ENCODE measurements at regions not wholly inside any gene's neighbourhood (a gene's known extent, or its start where the extent isn't known, plus 50 kb on each side); places are given as distances from the start of the nearest gene placed in this dataset.

DNA sequence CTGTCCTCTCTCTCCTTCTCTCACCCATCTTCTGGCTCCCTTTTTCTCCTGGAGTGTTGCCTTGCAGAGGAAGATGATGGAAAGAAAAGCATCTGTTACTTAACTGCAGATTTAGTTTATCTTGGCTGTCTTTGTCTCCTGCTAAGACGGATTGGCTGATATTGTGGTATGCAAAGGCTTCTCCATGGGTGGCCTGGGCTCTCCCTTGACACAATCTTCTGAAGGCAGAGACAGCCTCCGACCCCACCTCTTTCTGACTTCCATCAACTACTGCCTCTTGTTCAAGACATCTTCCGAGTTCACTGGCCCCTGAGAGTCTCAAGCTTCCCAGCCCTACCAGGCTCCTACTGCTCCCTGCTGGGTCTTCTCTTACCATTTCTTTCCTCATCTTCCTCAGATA, 403.7 kb downstream of the LRRC70 start:
- Mint-ChIP-seq H3K4me1 (ENCODE audit: low read depth, unreplicated experiment) (no peaks in the 10 kb centered on the region), H3K36me3 (ENCODE audit: insufficient read depth, unreplicated experiment) (no peaks in the 10 kb centered on the region), H3K27ac (ENCODE audit: unreplicated experiment) (no peak overlapping the region), H3K9me3 (ENCODE audit: unreplicated experiment) (peaks cover 33% of the 10 kb centered on the region), H3K27me3 (ENCODE audit: insufficient read depth, unreplicated experiment) (no peaks in the 10 kb centered on the region), H3K4me3 (ENCODE audit: unreplicated experiment) (no peak overlapping the region)
- no peaks in the 10 kb centered on the region for H3K27me3 ChIP-seq (replicated peaks; ENCODE audit: control insufficient read depth, insufficient read depth, low read length)
- H3K4me1 ChIP-seq, result no peaks in the 10 kb centered on the region
- H3K36me3 ChIP-seq (ENCODE audit: control insufficient read depth, insufficient read depth, low read length), result no peaks in the 10 kb centered on the region
- POLR2A ChIA-PET, result no interaction called here
- no TSS peak for BruUV-seq (replicated peaks)
- intact Hi-C loops (cut with micrococcal nuclease; ENCODE audit: unreplicated experiment), result no loop called here
- H3K9me3 ChIP-seq, result peaks cover 29% of the 10 kb centered on the region
- CTCF ChIA-PET, result no interaction called here
- no peak for DNase-seq
- TF ChIP-seq, protein P1, sequence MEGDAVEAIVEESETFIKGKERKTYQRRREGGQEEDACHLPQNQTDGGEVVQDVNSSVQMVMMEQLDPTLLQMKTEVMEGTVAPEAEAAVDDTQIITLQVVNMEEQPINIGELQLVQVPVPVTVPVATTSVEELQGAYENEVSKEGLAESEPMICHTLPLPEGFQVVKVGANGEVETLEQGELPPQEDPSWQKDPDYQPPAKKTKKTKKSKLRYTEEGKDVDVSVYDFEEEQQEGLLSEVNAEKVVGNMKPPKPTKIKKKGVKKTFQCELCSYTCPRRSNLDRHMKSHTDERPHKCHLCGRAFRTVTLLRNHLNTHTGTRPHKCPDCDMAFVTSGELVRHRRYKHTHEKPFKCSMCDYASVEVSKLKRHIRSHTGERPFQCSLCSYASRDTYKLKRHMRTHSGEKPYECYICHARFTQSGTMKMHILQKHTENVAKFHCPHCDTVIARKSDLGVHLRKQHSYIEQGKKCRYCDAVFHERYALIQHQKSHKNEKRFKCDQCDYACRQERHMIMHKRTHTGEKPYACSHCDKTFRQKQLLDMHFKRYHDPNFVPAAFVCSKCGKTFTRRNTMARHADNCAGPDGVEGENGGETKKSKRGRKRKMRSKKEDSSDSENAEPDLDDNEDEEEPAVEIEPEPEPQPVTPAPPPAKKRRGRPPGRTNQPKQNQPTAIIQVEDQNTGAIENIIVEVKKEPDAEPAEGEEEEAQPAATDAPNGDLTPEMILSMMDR (IDR thresholded peaks at IDR 0.05; ENCODE audit: insufficient read depth in 1 of 2, low read depth in 1 of 2, low read length in 1 of 2, severe bottlenecking in 1 of 2, unreplicated experiment in 1 of 2), result no peak
- no peak overlapping the region for H3K4me3 ChIP-seq (ENCODE audit: low read depth, low read length)

DNA sequence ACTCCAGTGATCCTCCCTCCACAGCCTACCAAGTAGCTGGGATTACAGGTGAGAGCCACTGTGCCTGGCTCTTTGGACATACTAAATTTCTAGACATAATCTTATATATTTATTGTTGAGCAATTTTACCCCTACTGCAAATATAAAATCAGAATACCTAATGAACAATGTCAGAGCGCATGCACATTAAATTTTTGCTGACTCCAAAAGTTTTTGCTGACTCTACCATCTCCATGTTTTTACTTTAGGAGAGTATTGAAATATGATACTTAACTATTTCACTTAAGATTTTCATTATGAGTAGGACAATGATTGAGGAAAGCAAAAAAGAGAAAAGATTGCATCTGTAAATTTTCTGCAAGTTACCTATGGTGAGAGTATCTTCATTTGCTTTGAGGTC, 402.3 kb downstream of the LRRC70 start:
- Histone ChIP-seq H3K27me3 (replicated peaks; ENCODE audit: control insufficient read depth, insufficient read depth, low read length) (no peaks in the 10 kb centered on the region), H3K9me3 (peaks cover 18% of the 10 kb centered on the region), H3K4me3 (ENCODE audit: low read depth, low read length) (no peak overlapping the region), H3K4me1 (no peaks in the 10 kb centered on the region), H3K36me3 (ENCODE audit: control insufficient read depth, insufficient read depth, low read length) (no peaks in the 10 kb centered on the region)
- TF ChIP-seq, protein P1 (IDR thresholded peaks at IDR 0.05; ENCODE audit: insufficient read depth in 1 of 2, low read depth in 1 of 2, low read length in 1 of 2, severe bottlenecking in 1 of 2, unreplicated experiment in 1 of 2), result no peak
- Mint-ChIP-seq H3K9me3 (ENCODE audit: unreplicated experiment) (peaks cover 25% of the 10 kb centered on the region), H3K36me3 (ENCODE audit: insufficient read depth, unreplicated experiment) (no peaks in the 10 kb centered on the region), H3K4me1 (ENCODE audit: low read depth, unreplicated experiment) (no peaks in the 10 kb centered on the region), H3K4me3 (ENCODE audit: unreplicated experiment) (no peak overlapping the region), H3K27me3 (ENCODE audit: insufficient read depth, unreplicated experiment) (no peaks in the 10 kb centered on the region), H3K27ac (ENCODE audit: unreplicated experiment) (no peak overlapping the region)
- intact Hi-C loops (cut with micrococcal nuclease; ENCODE audit: unreplicated experiment), result no loop called here
- POLR2A ChIA-PET, result no interaction called here
- BruUV-seq (replicated peaks), result no TSS peak
- CTCF ChIA-PET, result no interaction called here
- no peak for DNase-seq

DNA sequence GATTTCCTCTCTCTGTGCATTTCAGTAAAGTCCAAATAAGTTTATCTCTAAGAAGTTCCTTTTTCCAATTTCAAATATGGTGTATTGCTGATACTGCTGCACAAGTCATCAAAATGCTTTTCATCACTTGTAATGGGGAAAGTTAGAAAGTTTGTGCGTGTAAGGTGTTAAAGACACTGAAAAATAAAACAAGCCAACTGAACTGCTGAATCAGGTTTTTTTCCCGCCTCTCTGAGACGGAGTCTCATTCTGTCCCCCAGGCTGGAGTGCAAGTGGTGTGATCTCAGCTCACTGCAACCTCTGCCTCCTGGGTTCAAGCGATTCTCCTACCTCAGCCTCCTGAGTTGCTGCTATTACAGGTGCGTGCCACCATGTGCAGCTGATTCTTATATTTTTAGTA, 400.9 kb downstream of the LRRC70 start:
- no peaks in the 10 kb centered on the region for H3K27me3 ChIP-seq (replicated peaks; ENCODE audit: control insufficient read depth, insufficient read depth, low read length)
- no peak overlapping the region for H3K27ac Mint-ChIP-seq (ENCODE audit: unreplicated experiment)
- no peaks in the 10 kb centered on the region for H3K36me3 ChIP-seq (ENCODE audit: control insufficient read depth, insufficient read depth, low read length)
- H3K9me3 Mint-ChIP-seq (ENCODE audit: unreplicated experiment), result peaks cover 23% of the 10 kb centered on the region
- no peak for DNase-seq
- no peak overlapping the region for H3K4me3 ChIP-seq (ENCODE audit: low read depth, low read length)
- H3K9me3 ChIP-seq, result peaks cover 10% of the 10 kb centered on the region
- ChIA-PET POLR2A (no interaction called here), CTCF (no interaction called here)
- TF ChIP-seq, protein P1 (IDR thresholded peaks at IDR 0.05; ENCODE audit: insufficient read depth in 1 of 2, low read depth in 1 of 2, low read length in 1 of 2, severe bottlenecking in 1 of 2, unreplicated experiment in 1 of 2), result no peak
- no peaks in the 10 kb centered on the region for H3K4me1 Mint-ChIP-seq (ENCODE audit: low read depth, unreplicated experiment)
- no peaks in the 10 kb centered on the region for H3K36me3 Mint-ChIP-seq (ENCODE audit: insufficient read depth, unreplicated experiment)
- intact Hi-C loops (cut with micrococcal nuclease; ENCODE audit: unreplicated experiment), result no loop called here
- H3K27me3 Mint-ChIP-seq (ENCODE audit: insufficient read depth, unreplicated experiment), result no peaks in the 10 kb centered on the region
- H3K4me1 ChIP-seq, result no peaks in the 10 kb centered on the region
- no TSS peak for BruUV-seq (replicated peaks)
- no peak overlapping the region for H3K4me3 Mint-ChIP-seq (ENCODE audit: unreplicated experiment)
